ENCODE measurements at regions not wholly inside any gene's neighbourhood (a gene's known extent, or its start where the extent isn't known, plus 50 kb on each side); places are given as distances from the start of the nearest gene placed in this dataset.

GRCh38 chr2:217297096-217297495, 437.2 kb upstream of the TNP1 start:
- TF ChIP-seq SP1 (IDR thresholded peaks at IDR 0.05) (no peak), FOXK2 (IDR thresholded peaks at IDR 0.05) (no peak), BHLHE40 (IDR thresholded peaks at IDR 0.05; ENCODE audit: borderline replicate concordance) (no peak), HDGF (IDR thresholded peaks at IDR 0.05; ENCODE audit: borderline replicate concordance) (no peak)

All from HEK293T (cell line).